RPMI8226 (cell line): ENCODE measurements at regions not wholly inside any gene's neighbourhood (a gene's known extent, or its start where the extent isn't known, plus 50 kb on each side); places are given as distances from the start of the nearest gene placed in this dataset.
"Not testable (repeated sequence)": the region's sequence is repeated elsewhere in the genome, so short reads cannot be mapped to it uniquely, and the experiment has no call there.

Source experiments
- DNase-seq: peaks from one replicate; pipeline ENCODE4 v3.0.0-alpha.2; 2015

- DNase-seq, result not testable (repeated sequence)
Measured at GRCh38 chr12:64552510-64552909, 57.8 kb upstream of the RASSF3 start.

GRCh38 chr12:64553689-64554088, 56.6 kb upstream of the RASSF3 start:
- not testable (repeated sequence) for DNase-seq

- no peak for DNase-seq
Measured at GRCh38 chr12:64556231-64556630, 54.1 kb upstream of the RASSF3 start.

GRCh38 chr12:64558754-64559153, 51.5 kb upstream of the RASSF3 start:
- DNase-seq, result no peak

- DNase-seq, result peak; percentile 46
Measured at GRCh38 chr12:64560396-64561301, 49.6 kb upstream of the RASSF3 start.
